Colonic mucosa (tissue), 4 donors: ENCODE measurements at regions not wholly inside any gene's neighbourhood (a gene's known extent, or its start where the extent isn't known, plus 50 kb on each side); places are given as distances from the start of the nearest gene placed in this dataset.

Experiments
- DNase-seq: peaks from one replicate; pipeline ENCODE4 v3.0.0-alpha.2; 2020
- H3K27ac ChIP-seq: fragments of 200-600 bp; one replicate; pipeline ENCODE4 v1.8.0; 2021
- H3K27me3 ChIP-seq: fragments of 200-600 bp; one replicate; pipeline ENCODE4 v1.8.0; 2021
- H3K36me3 ChIP-seq: fragments of 200-600 bp; one replicate; pipeline ENCODE4 v1.8.0; 2021
- H3K4me1 ChIP-seq: fragments of 200-600 bp; one replicate; pipeline ENCODE4 v1.8.0; 2021; ENCODE audit warnings: mild to moderate bottlenecking
- H3K4me3 ChIP-seq: fragments of 200-600 bp; one replicate; pipeline ENCODE4 v1.8.0; 2021
- H3K9ac ChIP-seq, 2 donors: one replicate each; pipeline ENCODE4 v1.7.0; 2013; ENCODE audit warnings: control low read depth in 2 of 2, low read depth in 2 of 2, low read length in 2 of 2
- H3K9me3 ChIP-seq: fragments of 200-600 bp; one replicate; pipeline ENCODE4 v1.8.0; 2021
- intact Hi-C: fragments of 100-400 bp; cut with DNase I; formaldehyde crosslinking; loops from one replicate; pipeline ENCODE4 v1.14.1; 2022
- TF ChIP-seq, protein P1 (sequence below): fragments of 200-600 bp; IDR thresholded peaks from one replicate; pipeline ENCODE4 v1.8.0; 2022; ENCODE audit warnings: antibody characterized with exemption, mild to moderate bottlenecking
- donor health status: healthy.
- donor health status: DM: no; HTN: no; CAD: no.
- donor health status: DM: no; HTN: no; CAD: no.

DNA sequence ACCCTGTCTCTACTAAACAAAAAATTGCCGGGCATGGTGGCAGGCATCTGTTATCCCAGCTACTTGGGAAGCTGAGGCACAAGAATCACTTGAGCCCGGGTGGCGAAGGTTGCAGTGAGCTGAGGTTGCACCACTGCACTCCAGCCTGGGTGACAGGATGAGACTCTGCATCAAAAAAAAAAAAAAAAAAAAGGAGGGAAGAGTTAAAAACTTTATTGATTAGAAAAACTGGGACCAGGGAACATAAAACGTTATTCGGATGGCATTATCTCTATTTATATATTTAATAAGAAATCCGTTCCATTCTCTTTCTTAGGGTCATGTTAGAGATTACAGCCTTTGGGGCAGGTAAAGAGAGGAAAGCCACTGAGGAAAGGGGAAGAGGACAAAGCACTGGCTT is 197.5 kb downstream of the BCR start:
- intact Hi-C loops, result no loop called here
- Histone ChIP-seq H3K9ac (no peak overlapping the region), H3K36me3 (no peaks in the 10 kb centered on the region), H3K27me3 (no peaks in the 10 kb centered on the region), H3K9me3 (no peaks in the 10 kb centered on the region), H3K4me1 (no peaks in the 10 kb centered on the region), H3K4me3 (no peak overlapping the region), H3K27ac (no peak overlapping the region)
- DNase-seq, result no peak
- TF ChIP-seq, protein P1, sequence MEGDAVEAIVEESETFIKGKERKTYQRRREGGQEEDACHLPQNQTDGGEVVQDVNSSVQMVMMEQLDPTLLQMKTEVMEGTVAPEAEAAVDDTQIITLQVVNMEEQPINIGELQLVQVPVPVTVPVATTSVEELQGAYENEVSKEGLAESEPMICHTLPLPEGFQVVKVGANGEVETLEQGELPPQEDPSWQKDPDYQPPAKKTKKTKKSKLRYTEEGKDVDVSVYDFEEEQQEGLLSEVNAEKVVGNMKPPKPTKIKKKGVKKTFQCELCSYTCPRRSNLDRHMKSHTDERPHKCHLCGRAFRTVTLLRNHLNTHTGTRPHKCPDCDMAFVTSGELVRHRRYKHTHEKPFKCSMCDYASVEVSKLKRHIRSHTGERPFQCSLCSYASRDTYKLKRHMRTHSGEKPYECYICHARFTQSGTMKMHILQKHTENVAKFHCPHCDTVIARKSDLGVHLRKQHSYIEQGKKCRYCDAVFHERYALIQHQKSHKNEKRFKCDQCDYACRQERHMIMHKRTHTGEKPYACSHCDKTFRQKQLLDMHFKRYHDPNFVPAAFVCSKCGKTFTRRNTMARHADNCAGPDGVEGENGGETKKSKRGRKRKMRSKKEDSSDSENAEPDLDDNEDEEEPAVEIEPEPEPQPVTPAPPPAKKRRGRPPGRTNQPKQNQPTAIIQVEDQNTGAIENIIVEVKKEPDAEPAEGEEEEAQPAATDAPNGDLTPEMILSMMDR, result no peak

DNA sequence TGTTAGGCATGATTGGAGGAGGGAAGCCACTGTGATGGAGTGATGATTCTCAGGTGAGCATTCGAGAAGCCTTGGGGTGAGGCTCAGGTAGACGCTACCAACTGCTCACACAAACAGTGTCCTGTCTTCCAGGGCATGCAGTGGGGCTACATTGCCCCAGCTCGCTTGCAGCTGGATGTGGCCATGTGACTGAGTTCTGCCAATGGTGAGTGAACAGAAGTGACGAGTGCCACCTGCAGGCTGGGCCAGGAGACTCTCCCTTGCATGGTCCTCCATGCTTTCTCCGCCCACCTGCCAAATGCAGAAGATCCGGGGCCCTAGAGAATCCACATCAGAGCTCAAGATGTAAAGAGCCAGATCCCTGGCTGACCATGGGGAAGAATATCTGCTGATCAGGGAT is 195.9 kb downstream of the BCR start:
- Histone ChIP-seq H3K27ac (no peak overlapping the region), H3K36me3 (no peaks in the 10 kb centered on the region), H3K9me3 (no peaks in the 10 kb centered on the region), H3K9ac (no peak overlapping the region), H3K4me1 (no peaks in the 10 kb centered on the region), H3K27me3 (no peaks in the 10 kb centered on the region), H3K4me3 (no peak overlapping the region)
- DNase-seq, result peak; percentile 59
- intact Hi-C loops, result no loop called here
- TF ChIP-seq, protein P1, result peak; percentile 41

DNA sequence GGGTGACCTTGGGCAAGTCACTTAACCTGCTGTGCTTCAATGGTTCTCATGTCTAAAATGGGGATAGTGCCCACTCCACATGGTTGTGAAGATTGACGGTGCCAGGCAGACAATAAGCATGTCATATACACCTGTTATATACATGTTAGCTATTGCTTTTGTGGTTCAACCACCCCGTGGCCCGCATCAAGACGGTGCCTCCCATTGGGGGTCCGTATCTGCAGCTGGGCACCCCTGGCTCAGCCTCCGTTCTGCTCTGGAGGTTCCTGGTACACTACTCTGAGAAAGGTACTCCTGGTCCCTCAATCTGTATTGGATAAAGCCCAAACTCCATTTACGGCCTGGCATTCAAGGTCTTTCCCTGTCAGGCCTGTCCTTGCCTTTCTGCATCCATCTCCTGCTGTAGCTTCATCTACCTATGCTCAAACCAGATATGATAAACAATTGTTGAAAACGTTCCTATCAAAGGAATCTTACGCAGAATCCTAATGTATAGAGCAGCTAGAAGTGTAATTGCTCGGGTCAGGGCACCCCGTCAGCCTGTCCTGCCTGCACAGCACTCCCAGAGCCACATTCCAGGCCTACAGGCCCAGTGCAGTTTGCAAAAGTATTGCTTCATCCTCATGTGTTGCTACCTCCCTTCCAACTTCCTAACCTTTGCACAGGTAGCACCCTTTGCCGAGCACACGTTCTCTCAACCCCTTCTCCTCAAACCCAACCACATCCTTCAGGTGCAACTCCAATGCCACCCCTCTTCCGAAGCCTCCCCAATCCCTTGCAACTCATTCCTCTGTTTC is 194.9 kb downstream of the BCR start:
- intact Hi-C loops, result no loop called here
- Histone ChIP-seq H3K9ac (no peak overlapping the region), H3K9me3 (no peaks in the 10 kb centered on the region), H3K27ac (no peak overlapping the region), H3K36me3 (no peaks in the 10 kb centered on the region), H3K4me1 (no peaks in the 10 kb centered on the region), H3K27me3 (no peaks in the 10 kb centered on the region), H3K4me3 (no peak overlapping the region)
- DNase-seq, result no peak
- TF ChIP-seq, protein P1, result no peak

DNA sequence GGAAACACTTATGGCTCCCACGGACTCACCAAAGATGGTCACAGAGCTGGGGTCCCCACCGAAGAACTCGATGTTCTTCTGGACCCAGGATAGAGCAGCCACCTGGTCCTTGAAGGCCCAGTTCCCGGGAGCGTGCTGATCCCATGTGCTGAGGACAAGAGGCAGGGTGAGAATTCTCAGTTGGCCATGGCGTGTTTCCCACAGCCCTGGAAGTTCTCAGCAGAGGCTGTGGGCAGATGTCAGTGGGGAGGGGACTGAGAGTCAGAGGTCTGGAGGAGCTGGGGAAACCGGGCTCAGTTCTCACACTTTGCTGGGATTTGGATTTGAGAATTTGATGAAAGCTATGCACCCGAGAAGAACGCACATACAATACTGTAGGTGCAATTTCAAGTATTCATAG is 193.3 kb downstream of the BCR start:
- TF ChIP-seq, protein P1, result no peak
- H3K4me3 ChIP-seq, result no peak overlapping the region
- no peaks in the 10 kb centered on the region for H3K36me3 ChIP-seq
- DNase-seq, result no peak
- H3K27me3 ChIP-seq, result no peaks in the 10 kb centered on the region
- no peaks in the 10 kb centered on the region for H3K4me1 ChIP-seq
- no peak overlapping the region for H3K9ac ChIP-seq
- no peak overlapping the region for H3K27ac ChIP-seq
- intact Hi-C loops, result no loop called here
- no peaks in the 10 kb centered on the region for H3K9me3 ChIP-seq

DNA sequence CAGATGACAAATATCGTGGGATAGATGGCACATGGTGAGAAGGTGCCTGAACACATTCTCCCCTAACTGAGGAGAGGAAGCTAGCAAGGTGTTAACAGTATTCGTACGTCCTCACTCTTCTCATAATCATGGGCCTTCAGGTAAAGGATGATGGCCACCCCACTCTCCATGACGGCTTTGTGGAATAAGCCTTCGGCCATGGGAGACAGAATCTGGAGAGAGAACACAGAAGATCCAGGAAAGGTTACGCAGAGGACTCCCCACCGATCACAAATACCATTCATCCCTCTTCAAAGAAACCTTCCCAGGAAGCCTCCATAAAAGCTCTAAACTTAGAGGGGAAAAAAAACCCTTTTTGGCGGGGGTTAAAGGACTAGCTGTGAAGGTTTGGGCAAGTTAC is 189.9 kb downstream of the BCR start:
- TF ChIP-seq, protein P1, result no peak
- Histone ChIP-seq H3K9ac (no peak overlapping the region), H3K27ac (no peak overlapping the region), H3K36me3 (no peaks in the 10 kb centered on the region), H3K27me3 (no peaks in the 10 kb centered on the region), H3K4me3 (no peak overlapping the region), H3K4me1 (no peaks in the 10 kb centered on the region), H3K9me3 (no peaks in the 10 kb centered on the region)
- intact Hi-C loops, result no loop called here
- DNase-seq, result no peak
